ENCODE measurements at regions not wholly inside any gene's neighbourhood (a gene's known extent, or its start where the extent isn't known, plus 50 kb on each side); places are given as distances from the start of the nearest gene placed in this dataset.

GRCh38 chr15:100780208-100780800 lies 99.3 kb upstream of the ALDH1A3 start:
- CTCF ChIA-PET = no interaction called here

GRCh38 chr15:100781061-100781960 lies 98.3 kb upstream of the ALDH1A3 start:
- ChIA-PET CTCF (no interaction called here), POLR2A (no interaction called here)

More at GRCh38 chr15:100780208-100780800, 99.3 kb upstream of the ALDH1A3 start:
- POLR2A ChIA-PET = no interaction called here

GRCh38 chr15:100781961-100782530 lies 97.6 kb upstream of the ALDH1A3 start:
- ChIA-PET POLR2A (no interaction called here), CTCF (no interaction called here)

- POLR2A ChIA-PET = no interaction called here
- CTCF ChIA-PET = no interaction called here
These were observed 96.3 kb upstream of the ALDH1A3 start for GRCh38 chr15:100783291-100783690.

- POLR2A ChIA-PET = no interaction called here
These were observed 95.7 kb upstream of the ALDH1A3 start for GRCh38 chr15:100783760-100784492.

GRCh38 chr15:100784493-100785180 lies 95.0 kb upstream of the ALDH1A3 start:
- ChIA-PET CTCF (no interaction called here), POLR2A (no interaction called here)

More at GRCh38 chr15:100783760-100784492, 95.7 kb upstream of the ALDH1A3 start:
- CTCF ChIA-PET = no interaction called here

- ChIA-PET CTCF (no interaction called here), POLR2A (no interaction called here)
These were observed 94.2 kb upstream of the ALDH1A3 start for GRCh38 chr15:100785181-100786138.

GRCh38 chr15:100786139-100786531 lies 93.5 kb upstream of the ALDH1A3 start:
- ChIA-PET POLR2A (no interaction called here), CTCF (no interaction called here)

- POLR2A ChIA-PET = no interaction called here
These were observed 92.6 kb upstream of the ALDH1A3 start for GRCh38 chr15:100786901-100787566.

GRCh38 chr15:100787567-100788417 lies 91.8 kb upstream of the ALDH1A3 start:
- CTCF ChIA-PET = no interaction called here

More at GRCh38 chr15:100786901-100787566, 92.6 kb upstream of the ALDH1A3 start:
- CTCF ChIA-PET = no interaction called here

GRCh38 chr15:100788418-100789105 lies 91.1 kb upstream of the ALDH1A3 start:
- CTCF ChIA-PET = no interaction called here
- POLR2A ChIA-PET = no interaction called here

More at GRCh38 chr15:100787567-100788417, 91.8 kb upstream of the ALDH1A3 start:
- POLR2A ChIA-PET = no interaction called here

GRCh38 chr15:100790786-100791265 lies 88.8 kb upstream of the ALDH1A3 start:
- CTCF ChIA-PET = no interaction called here
- POLR2A ChIA-PET = no interaction called here

- ChIA-PET POLR2A (no interaction called here), CTCF (no interaction called here)
These were observed 85.6 kb upstream of the ALDH1A3 start for GRCh38 chr15:100794008-100794407.

GRCh38 chr15:100801256-100801900 lies 78.3 kb upstream of the ALDH1A3 start:
- POLR2A ChIA-PET = no interaction called here
- CTCF ChIA-PET = no interaction called here

GRCh38 chr15:100802421-100803170 lies 77.0 kb upstream of the ALDH1A3 start:
- CTCF ChIA-PET = no interaction called here
- POLR2A ChIA-PET = no interaction called here

- CTCF ChIA-PET = no interaction called here
- POLR2A ChIA-PET = no interaction called here
These were observed 76.5 kb upstream of the ALDH1A3 start for GRCh38 chr15:100803171-100803440.

Data from activated CD8-positive, alpha-beta memory T cell treated with anti-CD3 and anti-CD28 coated beads for 36 hours (primary cell).